22Rv1 (cell line): ENCODE measurements at regions not wholly inside any gene's neighbourhood (a gene's known extent, or its start where the extent isn't known, plus 50 kb on each side); places are given as distances from the start of the nearest gene placed in this dataset.

ENCODE experiments used
- CTCF ChIP-seq: fragments of 450-650 bp; IDR thresholded peaks from 2 replicates; pipeline ENCODE4 v1.5.1; 2017; ENCODE audit warnings: mild to moderate bottlenecking
- ZFX ChIP-seq: fragments of 450-650 bp; IDR thresholded peaks from 2 replicates; pipeline ENCODE4 v1.6.1; 2017; ENCODE audit warnings: antibody characterized with exemption, borderline replicate concordance

- no peak for TF ChIP-seq CTCF
- no peak for TF ChIP-seq ZFX
These were observed 57.5 kb upstream of the HAND1 start for GRCh38 chr5:154535535-154535934.
